PC-9 (cell line): ENCODE measurements at regions not wholly inside any gene's neighbourhood (a gene's known extent, or its start where the extent isn't known, plus 50 kb on each side); places are given as distances from the start of the nearest gene placed in this dataset.

ENCODE experiments used
- BruUV-seq: library from RNA; stranded (reverse); fragments of 400-500 nt; replicated peaks from 2 replicates; lab custom pipeline; 2021; lab: Mats Ljungman, UMichigan
- CTCF ChIA-PET: fragments of 300-600 bp; sonication (Branson Sonifier 250); formaldehyde crosslinking; loops from one replicate; lab custom pipeline; 2022; ENCODE audit warnings: antibody characterized with exemption; lab: Charles Lee
- POLR2A ChIA-PET: fragments of 300-600 bp; sonication (Branson Sonifier 250); formaldehyde crosslinking; loops from one replicate; lab custom pipeline; 2022; ENCODE audit warnings: antibody characterized with exemption; ENCODE audit not compliant: unreplicated experiment; lab: Charles Lee
- DNase-seq, 2 experiments: peaks; one replicate each; pipeline versions ENCODE4 v3.0.0 to v3.0.0-alpha.2; 2015 to 2022; ENCODE audit warnings: mixed read lengths in 1 of 2
- H2AFZ ChIP-seq: fragments of 200-600 bp; sonication (generic); 2 replicates; pipeline ENCODE4 v1.8.1; 2017; ENCODE audit warnings: antibody characterized with exemption
- H3F3A ChIP-seq: fragments of 200-600 bp; sonication (generic); 2 replicates; pipeline ENCODE4 v1.8.1; 2017; ENCODE audit warnings: antibody characterized with exemption, mild to moderate bottlenecking, low read depth; ENCODE audit not compliant: insufficient read depth
- H3K27ac ChIP-seq: fragments of 200-600 bp; sonication (generic); 2 replicates; pipeline ENCODE4 v1.6.1; 2016; ENCODE audit warnings: mixed run types
- H3K27me3 ChIP-seq: fragments of 200-600 bp; sonication (generic); 2 replicates; pipeline ENCODE4 v1.6.1; 2016; ENCODE audit warnings: low read depth, mixed run types; ENCODE audit not compliant: insufficient read depth
- H3K36me3 ChIP-seq: fragments of 200-600 bp; sonication (generic); 2 replicates; pipeline ENCODE4 v1.6.1; 2016; ENCODE audit warnings: low read depth, mixed run types
- H3K4me1 ChIP-seq: fragments of 200-600 bp; sonication (generic); replicated peaks from 2 replicates; pipeline ENCODE4 v1.6.1; 2016; ENCODE audit warnings: mixed run types; ENCODE audit not compliant: insufficient read depth
- H3K4me2 ChIP-seq: fragments of 200-600 bp; sonication (generic); 2 replicates; pipeline ENCODE4 v1.6.1; 2017; ENCODE audit warnings: mixed run types
- H3K4me3 ChIP-seq: fragments of 200-600 bp; sonication (generic); 2 replicates; pipeline ENCODE4 v1.6.1; 2016; ENCODE audit warnings: mixed run types
- H3K79me2 ChIP-seq: fragments of 200-600 bp; sonication (generic); 2 replicates; pipeline ENCODE4 v1.6.1; 2017; ENCODE audit warnings: low read depth, mixed run types
- H3K9me2 ChIP-seq: fragments of 200-600 bp; sonication (generic); 2 replicates; pipeline ENCODE4 v1.8.1; 2017; ENCODE audit warnings: mild to moderate bottlenecking; ENCODE audit not compliant: insufficient read depth
- H3K9me3 ChIP-seq: fragments of 200-600 bp; sonication (generic); 2 replicates; pipeline ENCODE4 v1.8.1; 2016; ENCODE audit warnings: low read depth; ENCODE audit not compliant: insufficient read depth
- H4K20me1 ChIP-seq: fragments of 200-600 bp; sonication (generic); 2 replicates; pipeline ENCODE4 v1.8.1; 2017; ENCODE audit not compliant: insufficient read depth
- CTCF ChIP-seq: fragments of 200-600 bp; sonication (generic); conservative IDR thresholded peaks from 2 replicates; pipeline ENCODE4 v1.6.1; 2017; ENCODE audit warnings: mixed run types, antibody characterized with exemption, mild to moderate bottlenecking, moderate library complexity
- EZH2 ChIP-seq: fragments of 200-600 bp; sonication (generic); IDR thresholded peaks from 2 replicates; pipeline ENCODE4 v1.8.0; 2017; ENCODE audit warnings: antibody characterized with exemption, low read depth
- intact Hi-C: fragments of 100-400 bp; cut with micrococcal nuclease; formaldehyde crosslinking; loops from one replicate; pipeline ENCODE4 v1.10.0; 2022; ENCODE audit not compliant: unreplicated experiment

- CTCF ChIA-PET: no interaction called here
- intact Hi-C loops: no loop called here
Measured at GRCh38 chr7:18102576-18102975, 74.9 kb upstream of the PRPS1L1 start.

GRCh38 chr7:18103436-18104218, 76.0 kb upstream of the PRPS1L1 start:
- no peaks in the 10 kb centered on the region for H3K79me2 ChIP-seq
- no peaks in the 10 kb centered on the region for H4K20me1 ChIP-seq
- H3K4me3 ChIP-seq: no peak overlapping the region
- no peaks in the 10 kb centered on the region; the same call in 1 of the 2 replicates for H3K9me2 ChIP-seq
- CTCF ChIA-PET: interaction anchor here (0.6 kb wide), 1 partner anchor 21 kb away, joined by 3 read pairs; no protein-coding TSS in a partner anchor
- H3K9me3 ChIP-seq: no peaks in the 10 kb centered on the region
- no TSS peak for BruUV-seq
- POLR2A ChIA-PET: no interaction called here
- H2AFZ ChIP-seq: no peak overlapping the region
- H3K4me2 ChIP-seq: no peak overlapping the region
- H3K27ac ChIP-seq: no peak overlapping the region
- H3K36me3 ChIP-seq: no peaks in the 10 kb centered on the region
- DNase-seq: no peak
- H3F3A ChIP-seq: no peaks in the 10 kb centered on the region
- H3K27me3 ChIP-seq: no peaks in the 10 kb centered on the region
- H3K4me1 ChIP-seq: no peaks in the 10 kb centered on the region
- no peak for TF ChIP-seq CTCF
- no peak for TF ChIP-seq EZH2
- intact Hi-C loops: no loop called here

More at GRCh38 chr7:18102576-18102975, 74.9 kb upstream of the PRPS1L1 start:
- Histone ChIP-seq H3K9me2 (no peaks in the 10 kb centered on the region), H3K27me3 (no peaks in the 10 kb centered on the region), H3K9me3 (no peaks in the 10 kb centered on the region), H3K79me2 (no peaks in the 10 kb centered on the region), H3K4me2 (no peak overlapping the region), H4K20me1 (no peaks in the 10 kb centered on the region), H3K27ac (no peak overlapping the region), H3K4me3 (no peak overlapping the region), H3K4me1 (no peaks in the 10 kb centered on the region), H2AFZ (no peak overlapping the region), H3F3A (no peaks in the 10 kb centered on the region), H3K36me3 (no peaks in the 10 kb centered on the region)
- POLR2A ChIA-PET: no interaction called here
- no TSS peak for BruUV-seq
- no peak for DNase-seq
- TF ChIP-seq EZH2: no peak

GRCh38 chr7:18109762-18110161, 82.1 kb upstream of the PRPS1L1 start:
- intact Hi-C loops: no loop called here
- Histone ChIP-seq H3K4me3 (no peak overlapping the region), H3F3A (no peaks in the 10 kb centered on the region), H3K36me3 (no peaks in the 10 kb centered on the region), H3K79me2 (no peaks in the 10 kb centered on the region), H3K9me3 (no peaks in the 10 kb centered on the region), H4K20me1 (no peaks in the 10 kb centered on the region), H3K9me2 (no peaks in the 10 kb centered on the region; the same call in 1 of the 2 replicates), H2AFZ (no peak overlapping the region), H3K27ac (no peak overlapping the region), H3K27me3 (no peaks in the 10 kb centered on the region), H3K4me1 (no peaks in the 10 kb centered on the region), H3K4me2 (no peak overlapping the region)
- TF ChIP-seq EZH2 (no peak), CTCF (no peak)
- CTCF ChIA-PET: no interaction called here
- POLR2A ChIA-PET: no interaction called here
- no peak for DNase-seq
- BruUV-seq: no TSS peak

- no peaks in the 10 kb centered on the region for H3K27me3 ChIP-seq
- ChIA-PET CTCF (no interaction called here), POLR2A (no interaction called here)
- no peaks in the 10 kb centered on the region for H3K9me2 ChIP-seq
- DNase-seq: no peak
- H3K4me3 ChIP-seq: no peak overlapping the region
- no peaks in the 10 kb centered on the region for H3K9me3 ChIP-seq
- H2AFZ ChIP-seq: no peak overlapping the region
- intact Hi-C loops: no loop called here
- H3K4me2 ChIP-seq: no peak overlapping the region
- H3K4me1 ChIP-seq: no peaks in the 10 kb centered on the region
- H3K27ac ChIP-seq: no peak overlapping the region
- no peaks in the 10 kb centered on the region for H3F3A ChIP-seq
- no peaks in the 10 kb centered on the region for H4K20me1 ChIP-seq
- no peaks in the 10 kb centered on the region for H3K79me2 ChIP-seq
- no peaks in the 10 kb centered on the region for H3K36me3 ChIP-seq
- TF ChIP-seq EZH2 (no peak), CTCF (no peak)
- BruUV-seq: no TSS peak
Measured at GRCh38 chr7:18116661-18117060, 89.0 kb upstream of the PRPS1L1 start.
